HL-60 (cell line): ENCODE measurements at regions not wholly inside any gene's neighbourhood (a gene's known extent, or its start where the extent isn't known, plus 50 kb on each side); places are given as distances from the start of the nearest gene placed in this dataset.

Experiments
- POLR2AphosphoS5 ChIP-seq: IDR thresholded peaks from 2 replicates; pipeline ENCODE4 v1.6.1; 2012; ENCODE audit warnings: low read depth
- TF ChIP-seq, protein P1 (sequence below): IDR thresholded peaks from one replicate; pipeline ENCODE4 v1.5.1; 2011; ENCODE audit warnings: low read length, control low read depth, inconsistent platforms; ENCODE audit not compliant: insufficient read depth
- TF ChIP-seq, protein P2 (sequence below): IDR thresholded peaks from 2 replicates; pipeline ENCODE4 v1.6.1; 2012; ENCODE audit warnings: low read depth; ENCODE audit not compliant: insufficient replicate concordance

DNA sequence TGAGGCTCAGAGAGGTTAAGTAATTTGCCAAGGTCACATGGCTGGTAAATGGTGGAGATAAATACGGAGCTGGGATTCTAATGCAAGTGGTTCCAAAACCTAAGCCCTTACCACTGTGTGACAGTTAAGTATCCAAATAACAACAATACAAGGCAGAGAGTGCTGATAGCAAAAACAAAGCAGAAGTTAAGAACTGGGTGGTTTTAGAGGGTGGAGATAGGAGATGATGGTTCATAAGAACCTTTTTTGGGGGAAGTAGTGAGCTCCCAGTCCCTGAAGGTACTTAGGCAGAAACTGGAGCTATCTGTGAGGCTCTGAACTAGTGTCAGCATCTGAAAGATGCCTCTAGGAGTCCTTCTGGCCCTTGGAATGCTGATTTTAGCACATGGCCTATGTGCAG lies 56.2 kb upstream of the UBE2L5 start:
- TF ChIP-seq, protein P1, sequence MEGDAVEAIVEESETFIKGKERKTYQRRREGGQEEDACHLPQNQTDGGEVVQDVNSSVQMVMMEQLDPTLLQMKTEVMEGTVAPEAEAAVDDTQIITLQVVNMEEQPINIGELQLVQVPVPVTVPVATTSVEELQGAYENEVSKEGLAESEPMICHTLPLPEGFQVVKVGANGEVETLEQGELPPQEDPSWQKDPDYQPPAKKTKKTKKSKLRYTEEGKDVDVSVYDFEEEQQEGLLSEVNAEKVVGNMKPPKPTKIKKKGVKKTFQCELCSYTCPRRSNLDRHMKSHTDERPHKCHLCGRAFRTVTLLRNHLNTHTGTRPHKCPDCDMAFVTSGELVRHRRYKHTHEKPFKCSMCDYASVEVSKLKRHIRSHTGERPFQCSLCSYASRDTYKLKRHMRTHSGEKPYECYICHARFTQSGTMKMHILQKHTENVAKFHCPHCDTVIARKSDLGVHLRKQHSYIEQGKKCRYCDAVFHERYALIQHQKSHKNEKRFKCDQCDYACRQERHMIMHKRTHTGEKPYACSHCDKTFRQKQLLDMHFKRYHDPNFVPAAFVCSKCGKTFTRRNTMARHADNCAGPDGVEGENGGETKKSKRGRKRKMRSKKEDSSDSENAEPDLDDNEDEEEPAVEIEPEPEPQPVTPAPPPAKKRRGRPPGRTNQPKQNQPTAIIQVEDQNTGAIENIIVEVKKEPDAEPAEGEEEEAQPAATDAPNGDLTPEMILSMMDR: no peak
- no peak for TF ChIP-seq POLR2AphosphoS5
- TF ChIP-seq, protein P2, sequence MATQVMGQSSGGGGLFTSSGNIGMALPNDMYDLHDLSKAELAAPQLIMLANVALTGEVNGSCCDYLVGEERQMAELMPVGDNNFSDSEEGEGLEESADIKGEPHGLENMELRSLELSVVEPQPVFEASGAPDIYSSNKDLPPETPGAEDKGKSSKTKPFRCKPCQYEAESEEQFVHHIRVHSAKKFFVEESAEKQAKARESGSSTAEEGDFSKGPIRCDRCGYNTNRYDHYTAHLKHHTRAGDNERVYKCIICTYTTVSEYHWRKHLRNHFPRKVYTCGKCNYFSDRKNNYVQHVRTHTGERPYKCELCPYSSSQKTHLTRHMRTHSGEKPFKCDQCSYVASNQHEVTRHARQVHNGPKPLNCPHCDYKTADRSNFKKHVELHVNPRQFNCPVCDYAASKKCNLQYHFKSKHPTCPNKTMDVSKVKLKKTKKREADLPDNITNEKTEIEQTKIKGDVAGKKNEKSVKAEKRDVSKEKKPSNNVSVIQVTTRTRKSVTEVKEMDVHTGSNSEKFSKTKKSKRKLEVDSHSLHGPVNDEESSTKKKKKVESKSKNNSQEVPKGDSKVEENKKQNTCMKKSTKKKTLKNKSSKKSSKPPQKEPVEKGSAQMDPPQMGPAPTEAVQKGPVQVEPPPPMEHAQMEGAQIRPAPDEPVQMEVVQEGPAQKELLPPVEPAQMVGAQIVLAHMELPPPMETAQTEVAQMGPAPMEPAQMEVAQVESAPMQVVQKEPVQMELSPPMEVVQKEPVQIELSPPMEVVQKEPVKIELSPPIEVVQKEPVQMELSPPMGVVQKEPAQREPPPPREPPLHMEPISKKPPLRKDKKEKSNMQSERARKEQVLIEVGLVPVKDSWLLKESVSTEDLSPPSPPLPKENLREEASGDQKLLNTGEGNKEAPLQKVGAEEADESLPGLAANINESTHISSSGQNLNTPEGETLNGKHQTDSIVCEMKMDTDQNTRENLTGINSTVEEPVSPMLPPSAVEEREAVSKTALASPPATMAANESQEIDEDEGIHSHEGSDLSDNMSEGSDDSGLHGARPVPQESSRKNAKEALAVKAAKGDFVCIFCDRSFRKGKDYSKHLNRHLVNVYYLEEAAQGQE: no peak
